ENCODE measurements at regions not wholly inside any gene's neighbourhood (a gene's known extent, or its start where the extent isn't known, plus 50 kb on each side); places are given as distances from the start of the nearest gene placed in this dataset.

DNA sequence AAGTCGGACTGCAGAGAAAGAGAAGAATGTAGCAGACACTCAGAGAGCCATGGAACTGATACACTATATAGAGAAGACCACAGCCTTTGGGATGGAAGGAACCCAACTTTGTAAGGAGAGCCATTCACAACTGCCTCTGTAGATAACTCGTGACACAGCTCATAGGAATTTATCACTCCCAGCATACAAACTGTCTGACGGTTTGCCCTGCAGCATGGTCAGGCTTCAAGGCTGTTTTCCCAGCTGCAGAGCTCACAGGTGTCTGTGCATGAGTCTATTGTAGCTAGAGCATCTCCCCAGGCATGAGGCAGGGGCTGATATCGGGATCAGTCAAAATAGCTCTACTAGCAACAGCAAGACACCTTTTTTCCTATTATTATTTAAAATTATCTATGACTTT lies 130.5 kb upstream of the DTNBP1 start:
- Histone ChIP-seq H3K4me3 (no peak overlapping the region), H3K27ac (no peak overlapping the region)

DNA sequence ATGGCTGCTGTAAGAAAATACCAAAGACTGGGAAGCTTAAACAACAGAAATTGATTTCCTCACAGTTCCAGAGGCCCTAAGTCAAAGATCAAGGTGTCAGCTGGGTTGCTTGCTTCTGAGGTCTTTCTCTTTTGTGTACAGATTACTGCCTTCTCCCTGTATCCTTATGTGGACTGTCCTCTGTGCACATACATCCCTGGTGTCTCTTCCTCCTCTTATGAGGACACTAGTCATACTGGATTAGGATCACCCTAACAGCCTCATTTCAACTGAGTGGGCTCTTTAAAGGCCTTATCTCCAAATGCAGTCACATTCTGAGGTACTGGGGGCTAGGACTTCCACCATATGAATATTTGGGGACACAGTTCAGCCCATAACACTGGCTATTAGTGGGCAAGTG lies 130.0 kb upstream of the DTNBP1 start:
- no peak overlapping the region for H3K4me3 ChIP-seq
- no peak overlapping the region for H3K27ac ChIP-seq

- Histone ChIP-seq H3K27ac (no peak overlapping the region), H3K4me3 (no peak overlapping the region)
Measured at GRCh38 chr6:15791448-15792181, 128.8 kb upstream of the DTNBP1 start.

- Histone ChIP-seq H3K4me3 (no peak overlapping the region), H3K27ac (no peak overlapping the region)
Measured at GRCh38 chr6:15790116-15790515, 127.3 kb upstream of the DTNBP1 start.

DNA sequence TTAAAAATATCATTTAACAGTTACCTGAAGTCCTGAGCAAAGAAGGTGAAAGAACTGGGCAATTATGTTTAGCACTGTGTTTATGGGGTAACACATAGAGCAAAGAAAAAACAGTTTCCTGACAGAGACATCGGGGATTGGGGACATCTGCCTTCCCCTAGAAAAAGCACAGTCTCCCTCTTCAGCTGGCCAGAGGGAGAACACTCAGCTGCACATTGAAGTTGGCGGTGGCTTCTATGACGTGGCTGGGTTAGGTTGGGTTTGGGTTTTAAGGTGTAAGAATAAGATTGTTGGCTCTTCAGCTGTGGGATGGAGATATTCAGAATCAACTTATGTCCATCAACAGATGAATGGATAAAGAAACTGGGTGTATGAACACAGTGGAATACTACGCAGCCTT lies 124.0 kb upstream of the DTNBP1 start:
- H3K4me3 ChIP-seq, result no peak overlapping the region

GRCh38 chr6:15783484-15783883 lies 120.7 kb upstream of the DTNBP1 start:
- H3K4me3 ChIP-seq, result no peak overlapping the region
- H3K27ac ChIP-seq, result no peak overlapping the region

More for the DNA sequence above, 124.0 kb upstream of the DTNBP1 start:
- H3K27ac ChIP-seq, result no peak overlapping the region

DNA sequence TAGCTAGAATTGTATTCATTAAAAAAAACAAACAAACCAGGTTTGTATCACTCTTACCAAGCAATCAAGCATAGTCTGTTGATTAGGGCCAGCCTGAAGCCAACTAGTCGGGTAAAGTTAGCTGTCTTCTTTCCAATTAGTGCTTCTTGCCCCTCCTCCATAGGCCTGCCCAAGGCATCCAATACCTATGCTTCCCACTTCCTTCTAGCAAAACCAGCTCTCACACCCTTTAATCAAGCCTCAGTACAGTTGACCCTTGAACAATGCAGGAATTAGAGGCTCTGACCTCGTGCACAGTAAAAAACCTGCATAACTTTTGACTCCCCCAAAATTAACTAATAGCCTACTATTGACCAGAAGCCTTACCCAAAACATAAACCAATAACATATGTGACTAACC lies 119.1 kb upstream of the DTNBP1 start:
- Histone ChIP-seq H3K4me3 (no peak overlapping the region), H3K27ac (no peak overlapping the region)

DNA sequence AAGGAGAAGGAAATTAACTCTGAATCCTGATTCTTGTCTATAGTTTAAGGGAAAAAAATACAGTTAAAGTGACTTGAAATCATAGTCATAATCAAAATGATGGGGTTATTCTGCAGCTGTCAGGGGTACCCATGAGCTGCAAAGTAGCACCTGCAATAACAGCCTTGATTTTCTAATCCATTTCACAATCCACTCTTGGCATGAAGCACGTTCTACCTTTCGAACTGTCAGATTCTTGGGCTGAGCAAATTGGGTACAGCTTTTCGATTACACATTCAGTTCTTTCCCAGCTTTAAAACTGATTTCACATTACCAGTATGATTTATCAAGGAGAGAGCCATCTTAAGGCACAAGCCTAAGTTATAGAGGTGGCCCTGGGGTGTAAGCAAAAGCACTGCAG lies 118.5 kb upstream of the DTNBP1 start:
- Histone ChIP-seq H3K4me3 (no peak overlapping the region), H3K27ac (no peak overlapping the region)

DNA sequence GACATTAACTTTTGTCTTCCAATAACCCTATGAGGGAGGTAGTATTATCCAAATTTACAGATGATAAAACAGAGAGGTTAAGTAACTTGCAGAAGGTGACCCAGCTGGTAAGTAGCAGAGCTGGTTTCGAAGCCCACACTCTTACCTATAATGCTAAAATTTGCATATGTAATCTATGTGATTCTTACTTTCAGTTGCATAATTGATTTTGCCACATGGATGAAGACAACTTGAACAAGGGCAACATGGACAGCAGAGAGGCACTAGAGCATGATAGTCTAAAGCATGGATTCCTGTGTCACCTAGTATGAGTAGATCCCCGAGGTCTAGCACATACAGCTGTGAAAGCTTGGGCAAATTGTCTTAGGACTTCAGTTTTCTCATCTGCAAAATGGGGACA lies 117.6 kb upstream of the DTNBP1 start:
- Histone ChIP-seq H3K4me3 (no peak overlapping the region), H3K27ac (no peak overlapping the region)

GRCh38 chr6:15779726-15780125 lies 116.9 kb upstream of the DTNBP1 start:
- H3K27ac ChIP-seq, result no peak overlapping the region

GRCh38 chr6:15776458-15776980 lies 113.7 kb upstream of the DTNBP1 start:
- Histone ChIP-seq H3K4me3 (no peak overlapping the region), H3K27ac (no peak overlapping the region)

More at GRCh38 chr6:15779726-15780125, 116.9 kb upstream of the DTNBP1 start:
- H3K4me3 ChIP-seq, result no peak overlapping the region

GRCh38 chr6:15775741-15776140 lies 112.9 kb upstream of the DTNBP1 start:
- Histone ChIP-seq H3K4me3 (no peak overlapping the region), H3K27ac (no peak overlapping the region)

GRCh38 chr6:15775076-15775634 lies 112.3 kb upstream of the DTNBP1 start:
- Histone ChIP-seq H3K4me3 (no peak overlapping the region), H3K27ac (no peak overlapping the region)

DNA sequence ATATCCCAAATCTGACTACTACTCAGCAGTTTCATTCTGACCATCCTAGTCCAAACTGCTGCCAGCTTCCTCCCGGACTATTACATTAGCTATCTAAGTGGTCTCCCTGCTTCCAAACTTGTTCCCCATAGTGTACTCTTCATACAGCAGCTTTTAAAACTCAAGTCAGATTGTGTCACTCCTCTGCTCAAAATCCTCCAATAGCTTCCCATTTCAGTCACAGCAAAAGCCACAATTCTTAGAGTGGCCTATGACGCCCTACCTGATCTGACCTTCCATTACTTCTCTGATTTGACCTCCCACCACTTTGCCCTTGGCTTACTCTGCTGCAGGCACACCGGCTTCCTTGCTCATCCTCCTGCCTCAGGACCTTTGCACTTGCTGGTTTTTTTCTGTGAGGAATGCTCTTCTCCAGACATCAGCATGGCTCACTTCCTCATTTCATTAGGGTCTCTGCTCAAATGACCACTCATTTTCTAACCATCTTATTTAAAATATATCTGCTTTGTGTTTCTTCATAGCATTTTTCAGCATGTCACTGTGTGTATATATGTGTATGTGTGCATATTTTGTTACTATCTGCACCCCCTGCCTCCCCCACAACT lies 111.1 kb upstream of the DTNBP1 start:
- Histone ChIP-seq H3K4me3 (no peak overlapping the region), H3K27ac (no peak overlapping the region)

- Histone ChIP-seq H3K27ac (peak overlapping the region in 8 of 21 experiments; percentile 8 to 48 (median 28)), H3K4me3 (no peak overlapping the region)
Measured at GRCh38 chr6:15770347-15771143, 107.7 kb upstream of the DTNBP1 start.

DNA sequence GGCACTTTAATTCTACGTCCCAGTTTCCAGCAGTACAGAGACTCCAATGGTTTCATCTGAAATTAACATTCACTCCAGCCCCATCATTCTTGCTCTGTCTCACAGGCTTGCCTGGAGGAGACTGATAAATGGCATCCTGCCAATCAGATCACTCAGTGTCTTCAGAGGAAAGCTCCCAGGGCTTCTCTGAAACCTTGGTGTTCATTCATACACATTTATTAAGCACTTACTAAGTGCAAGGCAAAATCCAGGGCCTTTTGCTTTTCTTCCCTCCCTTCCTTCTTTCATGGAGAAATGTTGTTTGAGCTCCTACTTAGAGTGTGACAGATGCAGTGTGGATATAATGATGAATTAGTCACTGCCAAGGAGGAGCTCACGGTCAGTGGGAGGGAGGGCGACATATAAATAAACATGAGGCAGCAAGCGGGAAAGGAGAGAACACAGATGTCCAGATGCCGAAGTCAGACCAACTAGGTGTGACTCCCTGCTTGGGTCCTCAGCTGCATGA lies 106.7 kb upstream of the DTNBP1 start:
- no peak overlapping the region for H3K4me3 ChIP-seq
- peak overlapping the region in 1 of 21 experiments; percentile 52 for H3K27ac ChIP-seq

DNA sequence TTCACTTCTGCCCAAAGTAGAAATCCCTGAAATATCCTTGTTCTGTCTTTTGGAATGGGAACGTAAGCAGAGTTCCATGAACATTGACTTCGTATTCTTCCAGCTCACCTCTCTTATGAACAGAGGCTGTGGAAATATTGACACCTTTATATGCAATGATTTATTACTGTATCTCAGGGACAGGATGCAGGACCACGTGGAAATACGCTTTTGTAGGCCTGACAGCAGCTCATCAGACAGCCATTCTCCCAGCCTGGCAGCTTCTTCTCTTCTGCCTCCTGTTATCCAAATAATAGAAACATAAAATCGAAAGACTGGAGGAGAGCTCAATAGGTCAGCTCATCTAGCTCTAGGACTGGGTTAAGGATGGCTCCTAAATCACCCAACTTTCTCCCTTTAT lies 106.2 kb upstream of the DTNBP1 start:
- H3K27ac ChIP-seq, result peak overlapping the region in 1 of 21 experiments; percentile 52

GRCh38 chr6:15763837-15764236 lies 101.0 kb upstream of the DTNBP1 start:
- Histone ChIP-seq H3K27ac (peak overlapping the region in 2 of 21 experiments; percentile 1 to 20), H3K4me3 (no peak overlapping the region)

More for the DNA sequence above, 106.2 kb upstream of the DTNBP1 start:
- H3K4me3 ChIP-seq, result no peak overlapping the region

DNA sequence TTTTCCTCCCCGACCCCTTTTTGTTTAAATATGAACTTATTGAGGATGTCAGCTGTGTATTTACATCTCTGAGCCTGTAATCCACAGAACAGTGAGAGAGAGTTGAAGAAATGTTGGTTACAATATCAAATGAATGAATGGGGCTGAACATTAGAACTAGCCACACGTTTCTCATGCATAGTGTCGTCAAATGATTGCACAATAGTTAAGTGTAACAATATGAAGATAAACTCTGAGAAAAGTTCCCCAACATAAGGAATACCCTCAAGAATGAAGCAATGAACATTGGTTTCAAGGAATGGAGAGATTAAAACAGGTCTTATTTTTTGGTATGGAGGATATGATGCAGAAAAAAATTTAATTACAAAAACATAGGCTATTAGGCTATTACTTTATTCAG lies 100.5 kb upstream of the DTNBP1 start:
- peak overlapping the region in 2 of 21 experiments; percentile 1 to 20 for H3K27ac ChIP-seq
- no peak overlapping the region for H3K4me3 ChIP-seq

DNA sequence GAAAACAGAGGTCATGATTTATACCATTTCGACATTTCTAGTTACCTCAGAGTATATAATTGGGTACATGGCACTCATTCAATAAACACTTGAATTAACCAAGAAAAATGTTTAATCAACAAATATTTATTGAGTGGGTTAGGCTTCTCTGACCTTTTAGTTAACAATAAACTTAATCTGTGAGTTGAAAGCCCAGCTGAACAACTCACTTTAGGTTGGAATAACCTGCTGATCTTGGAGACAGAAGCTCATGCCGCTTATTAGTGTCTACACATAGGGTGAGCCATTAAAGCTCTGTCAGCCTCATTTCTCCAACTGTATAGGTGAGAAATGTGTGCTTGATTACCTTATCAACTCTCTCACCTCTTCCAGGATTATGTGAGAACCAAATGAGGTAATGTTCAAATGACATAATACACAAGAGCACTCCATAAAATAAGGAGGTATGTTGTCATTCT lies 98.2 kb upstream of the DTNBP1 start:
- Histone ChIP-seq H3K4me3 (no peak overlapping the region), H3K27ac (no peak overlapping the region)

Measured in skin epidermis (tissue), 12 donors.